GM18499 (cell line): ENCODE measurements at regions not wholly inside any gene's neighbourhood (a gene's known extent, or its start where the extent isn't known, plus 50 kb on each side); places are given as distances from the start of the nearest gene placed in this dataset.
"Not testable (repeated sequence)": the region's sequence is repeated elsewhere in the genome, so short reads cannot be mapped to it uniquely, and the experiment has no call there.

ENCODE experiments used
- ATAC-seq: cut with Tn5 transposase; IDR thresholded peaks from one replicate; pipeline ENCODE4 v1.9.1; 2021; ENCODE audit warnings: moderate number of reproducible peaks; ENCODE audit not compliant: insufficient read depth, unreplicated experiment

DNA sequence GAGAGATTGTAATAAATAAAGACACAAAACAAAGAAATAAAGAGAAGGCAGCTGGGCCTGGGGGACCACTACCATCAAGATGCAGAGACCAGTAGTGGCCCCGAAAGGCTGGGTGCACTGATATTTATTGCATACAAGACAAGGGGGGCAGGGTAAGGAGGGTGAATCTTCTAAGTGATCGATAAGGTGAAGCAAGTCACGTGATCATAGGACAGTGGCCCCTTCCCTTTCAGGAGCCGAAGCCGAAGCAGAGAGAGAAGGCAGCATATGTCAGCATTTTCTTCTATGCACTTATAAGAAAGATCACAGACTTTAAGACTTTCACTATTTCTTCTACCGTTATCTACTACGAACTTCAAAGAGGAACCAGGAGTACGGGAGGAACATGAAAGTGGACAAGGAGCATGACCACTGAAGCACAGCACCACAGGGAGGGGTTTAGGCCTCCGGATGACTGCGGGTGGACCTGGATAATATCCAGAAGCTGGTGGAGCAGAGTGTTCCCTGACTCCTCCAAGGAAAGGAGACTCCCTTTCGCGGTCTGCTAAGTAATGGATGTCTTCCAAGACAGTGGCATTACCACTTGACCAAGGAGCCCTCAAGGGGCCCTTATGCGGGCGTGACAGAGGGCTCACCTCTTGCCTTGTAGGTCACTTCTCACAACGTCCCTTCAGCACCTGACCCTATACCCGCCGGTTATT is 126.4 kb downstream of the RBM46 start:
- not testable (repeated sequence) for ATAC-seq

DNA sequence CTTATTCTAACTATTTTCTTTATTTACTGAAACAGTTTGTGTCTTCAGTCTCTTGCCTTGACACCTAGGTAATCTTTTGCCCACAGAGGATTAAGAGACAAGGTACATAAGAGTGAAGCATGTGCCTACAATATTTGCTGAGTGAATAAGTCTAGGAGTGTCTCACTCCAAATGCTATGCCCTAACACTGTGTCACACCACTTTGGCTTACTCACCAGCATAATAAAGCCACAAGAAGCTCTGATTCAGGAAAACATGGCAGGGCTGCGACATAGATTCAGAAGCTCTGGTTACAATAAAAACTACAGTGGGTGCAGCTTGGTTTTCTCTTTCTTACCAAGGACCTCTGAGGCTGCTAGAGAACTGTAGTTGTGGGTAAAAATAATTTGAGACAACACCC is 127.1 kb downstream of the RBM46 start:
- no peak for ATAC-seq

- no peak for ATAC-seq
These were observed 130.0 kb downstream of the RBM46 start for GRCh38 chr4:154911097-154911496.

DNA sequence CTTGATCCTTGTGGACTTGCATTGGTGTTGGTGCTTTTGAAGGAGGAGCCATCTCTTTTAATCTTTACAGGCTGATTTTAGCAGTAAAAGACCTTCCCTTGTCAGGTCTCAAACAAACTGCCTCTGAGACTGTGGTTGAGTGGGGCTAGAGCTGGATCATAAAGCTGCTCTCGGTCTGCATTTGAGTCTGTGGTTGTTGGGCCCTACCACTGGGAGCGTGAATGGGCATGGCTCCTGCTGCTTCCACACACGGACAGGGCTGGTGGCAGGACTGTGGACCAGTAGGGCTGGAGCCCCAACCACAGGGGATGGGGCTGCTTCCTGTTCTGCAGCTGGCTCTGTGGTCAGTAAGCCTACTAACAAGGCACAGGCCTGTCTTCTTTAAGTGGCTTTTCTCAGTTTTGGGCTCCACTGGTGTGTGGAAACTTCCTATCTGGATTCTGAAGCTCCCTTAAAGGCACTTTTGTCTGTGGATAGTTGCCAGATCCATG is 130.6 kb downstream of the RBM46 start:
- no peak for ATAC-seq

DNA sequence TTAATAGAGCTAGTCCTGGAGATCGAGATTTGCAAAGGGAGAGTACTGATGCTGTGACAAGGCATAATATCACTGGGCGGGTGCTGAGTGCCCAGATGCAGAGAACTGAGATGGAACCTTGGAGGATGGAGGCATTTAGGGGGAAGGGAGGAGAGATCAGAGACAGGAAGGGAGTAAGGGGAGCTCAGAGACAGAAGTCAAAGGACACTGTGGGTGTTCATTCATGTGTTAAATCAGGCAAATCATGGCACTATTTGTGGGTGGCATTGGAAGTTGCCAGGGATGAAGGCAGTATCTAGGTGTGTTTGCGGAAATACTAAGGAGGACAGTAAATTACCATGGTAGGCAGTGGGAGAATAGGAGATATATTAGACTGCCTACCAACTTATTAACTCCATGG is 135.0 kb downstream of the RBM46 start:
- ATAC-seq = no peak

- no peak for ATAC-seq
These were observed 146.1 kb downstream of the RBM46 start for GRCh38 chr4:154927126-154927680.

DNA sequence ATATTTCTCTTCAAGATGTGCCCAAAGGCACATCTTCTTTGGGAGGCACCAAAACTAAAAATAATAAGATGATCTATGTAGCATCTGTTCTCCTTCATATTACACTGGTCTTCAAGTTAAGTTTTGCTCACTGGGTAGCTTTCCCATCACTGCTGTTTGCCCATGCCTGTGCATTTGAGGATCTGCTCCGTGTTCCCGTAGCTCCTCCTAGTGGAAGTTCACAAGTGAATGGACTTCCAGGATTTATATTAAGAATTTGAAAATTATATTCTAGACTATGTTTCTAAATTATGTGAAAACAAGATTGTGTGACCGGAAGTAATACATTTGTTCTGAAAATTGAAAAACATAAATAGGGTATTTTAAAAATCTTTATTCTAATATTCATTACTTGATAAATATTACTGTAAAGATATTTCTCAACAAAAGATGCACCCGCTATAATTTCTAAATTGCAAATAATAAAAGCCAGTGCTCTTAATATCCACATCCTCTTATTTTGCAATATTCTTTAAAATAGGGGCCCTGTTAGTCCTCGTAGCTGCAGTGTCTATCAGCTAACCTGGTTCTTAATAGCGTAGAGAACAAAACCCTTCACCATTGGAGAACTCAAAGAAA is 147.7 kb downstream of the RBM46 start:
- ATAC-seq = no peak

DNA sequence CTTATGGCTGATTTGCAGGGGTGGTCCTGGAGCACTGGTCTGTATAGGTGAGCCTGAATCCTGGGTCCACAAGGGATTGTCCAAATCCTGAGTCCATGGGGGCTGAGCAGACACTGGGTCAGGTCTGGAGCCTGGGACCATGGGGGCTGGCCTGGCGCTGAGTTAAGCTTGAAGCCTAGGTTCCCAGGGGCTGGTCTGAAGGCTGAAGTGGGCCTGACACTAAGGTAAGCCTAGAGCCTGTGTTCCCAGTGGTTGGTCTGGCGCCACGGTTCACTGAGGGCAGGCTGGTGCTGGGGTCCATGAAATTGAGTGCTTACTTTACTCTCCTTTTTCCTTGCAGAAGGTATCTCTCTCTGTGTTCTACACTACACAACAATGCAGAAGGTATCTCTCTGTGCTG is 155.8 kb downstream of the RBM46 start:
- no peak for ATAC-seq

GRCh38 chr4:154939851-154940250 is 158.8 kb downstream of the RBM46 start:
- ATAC-seq = no peak

DNA sequence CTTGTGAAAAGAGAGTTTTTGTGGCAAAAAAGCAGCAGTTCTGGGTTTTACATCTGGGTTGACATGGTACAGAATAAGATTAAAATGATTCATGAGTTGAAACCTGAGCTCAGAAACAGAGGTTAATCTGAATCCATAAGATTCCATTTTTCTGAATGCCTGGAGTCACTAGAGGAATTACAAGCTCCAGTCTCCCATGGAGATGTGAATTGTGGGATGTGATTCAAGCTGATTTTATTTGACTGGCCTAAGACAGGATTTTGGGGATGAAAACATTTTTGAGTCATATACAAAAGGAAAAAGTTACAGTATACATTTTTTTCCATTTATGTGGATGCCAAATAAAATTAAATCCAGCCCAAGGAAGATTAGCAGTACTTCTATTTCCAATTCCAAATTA is 161.1 kb downstream of the RBM46 start:
- no peak for ATAC-seq

- no peak for ATAC-seq
These were observed 163.9 kb downstream of the RBM46 start for GRCh38 chr4:154944996-154945395.

GRCh38 chr4:154946113-154946512 is 165.0 kb downstream of the RBM46 start:
- no peak for ATAC-seq

GRCh38 chr4:154953691-154954090 is 172.6 kb downstream of the RBM46 start:
- no peak for ATAC-seq

DNA sequence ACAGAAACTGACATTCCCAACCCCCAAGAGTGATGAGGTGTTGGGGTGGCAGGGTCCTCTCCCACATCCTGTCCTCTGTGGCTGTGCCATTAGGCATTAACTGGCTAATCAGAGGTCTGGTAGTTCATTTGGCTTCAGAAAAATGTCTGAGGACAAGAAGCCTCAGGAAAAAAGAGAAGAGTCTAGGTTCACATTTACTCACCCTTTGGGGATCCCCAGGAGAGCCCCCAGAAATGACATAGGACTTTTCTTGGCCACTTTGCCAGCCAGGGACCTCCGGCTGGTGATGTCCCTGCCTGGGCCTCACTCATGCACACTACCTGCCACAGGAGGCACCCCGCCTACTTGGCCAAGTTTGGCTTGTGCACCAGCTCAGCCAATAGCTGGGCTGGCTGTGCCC is 173.0 kb downstream of the RBM46 start:
- ATAC-seq = no peak

DNA sequence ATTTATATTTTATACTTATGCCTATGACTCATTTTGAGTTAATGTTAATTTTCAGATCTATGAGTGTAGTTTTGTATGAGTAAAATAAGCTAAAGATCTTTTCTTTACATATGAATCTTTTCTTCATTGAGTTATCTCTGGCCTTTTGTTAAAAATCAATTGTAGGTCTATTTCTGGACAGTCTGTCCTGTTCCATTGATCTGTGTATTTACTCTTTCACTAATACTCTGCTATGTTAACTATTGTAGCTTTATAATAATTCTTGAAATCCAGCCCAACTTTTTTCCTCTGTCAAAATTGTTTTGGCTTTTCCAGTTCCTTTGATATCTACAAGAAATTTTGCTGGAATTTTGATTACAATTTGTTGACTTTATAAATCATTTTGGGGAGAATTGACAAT is 177.0 kb downstream of the RBM46 start:
- no peak for ATAC-seq

GRCh38 chr4:154958621-154959358 is 177.7 kb downstream of the RBM46 start:
- no peak for ATAC-seq

GRCh38 chr4:154959756-154960155 is 178.7 kb downstream of the RBM46 start:
- no peak for ATAC-seq

- no peak for ATAC-seq
These were observed 179.4 kb downstream of the RBM46 start for GRCh38 chr4:154960476-154960875.

- peak; percentile 98 for ATAC-seq
These were observed 180.2 kb downstream of the RBM46 start for GRCh38 chr4:154961263-154961662.

DNA sequence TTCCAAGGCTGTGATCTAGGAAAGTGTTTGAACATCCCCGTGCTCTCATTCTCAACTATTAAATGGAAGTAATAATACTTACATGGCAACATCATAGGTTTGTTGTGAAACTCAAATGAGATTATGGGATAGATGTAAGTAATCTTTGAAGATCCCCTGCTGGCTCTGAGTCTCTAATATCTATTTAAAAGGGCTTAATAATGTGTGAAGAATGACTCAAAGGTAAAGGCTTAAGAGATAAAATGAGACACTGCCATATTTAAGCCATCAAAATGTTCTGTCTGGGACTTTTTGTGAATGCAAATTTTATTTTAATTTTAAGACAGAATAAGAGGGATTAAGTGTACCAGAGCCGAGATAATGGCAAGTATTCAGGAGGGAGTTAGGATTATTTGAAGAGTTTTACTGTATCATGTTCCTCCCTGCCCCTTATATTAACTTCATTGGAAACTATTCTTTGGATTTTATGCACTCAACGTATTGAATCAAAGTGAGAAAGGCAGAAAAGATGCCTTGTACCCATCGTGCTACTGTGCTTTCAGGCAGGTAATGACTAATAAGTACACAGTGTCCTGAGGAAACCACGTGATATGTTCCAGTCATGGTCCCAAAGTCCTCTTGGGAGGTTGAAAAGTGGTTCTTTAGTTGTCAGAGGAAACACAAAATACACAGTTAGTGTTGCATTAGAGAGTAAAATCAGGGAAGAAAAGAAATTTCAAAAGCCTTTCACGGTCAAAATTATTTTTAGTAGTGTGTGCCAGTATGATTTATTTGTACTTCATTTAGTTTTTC is 192.4 kb downstream of the RBM46 start:
- ATAC-seq = no peak
